T-helper 1 cell treated with Interleukin-12 subunit alpha and Interleukin-12 subunit beta and Interleukin-4 antibody, amounts not matched to agents 30 μg/mL and 1 μg/mL, for 36 hours (primary cell): ENCODE measurements at regions not wholly inside any gene's neighbourhood (a gene's known extent, or its start where the extent isn't known, plus 50 kb on each side); places are given as distances from the start of the nearest gene placed in this dataset.
A peak's percentile ranks its signal among the peaks of the same experiment; 100 is the strongest.

Experiments
- H3K27ac Mint-ChIP-seq: one replicate; pipeline ENCODE4 v1.8.0; 2021; ENCODE audit warnings: mild to moderate bottlenecking, mixed read lengths
- H3K27me3 Mint-ChIP-seq: one replicate; pipeline ENCODE4 v1.8.0; 2021; ENCODE audit warnings: low read depth, mixed read lengths
- H3K36me3 Mint-ChIP-seq: one replicate; pipeline ENCODE4 v1.8.0; 2021; ENCODE audit warnings: low read depth, mixed read lengths
- H3K4me1 Mint-ChIP-seq: one replicate; pipeline ENCODE4 v1.8.0; 2021; ENCODE audit warnings: low read depth, mixed read lengths
- H3K4me3 Mint-ChIP-seq: one replicate; pipeline ENCODE4 v1.8.0; 2021; ENCODE audit warnings: mild to moderate bottlenecking, moderate library complexity, mixed read lengths
- H3K9me3 Mint-ChIP-seq: one replicate; pipeline ENCODE4 v1.8.0; 2021; ENCODE audit warnings: mixed read lengths

GRCh38 chr12:92302041-92302829 is 156.6 kb upstream of the BTG1 start:
- Mint-ChIP-seq H3K4me1 (peaks cover 16% of the 10 kb centered on the region), H3K9me3 (peaks cover 6% of the 10 kb centered on the region), H3K27ac (no peak overlapping the region), H3K36me3 (peaks cover 9% of the 10 kb centered on the region), H3K27me3 (no peaks in the 10 kb centered on the region), H3K4me3 (no peak overlapping the region)

- peaks cover 16% of the 10 kb centered on the region for H3K4me1 Mint-ChIP-seq
- H3K27me3 Mint-ChIP-seq = no peaks in the 10 kb centered on the region
- no peak overlapping the region for H3K4me3 Mint-ChIP-seq
- no peak overlapping the region for H3K27ac Mint-ChIP-seq
- H3K36me3 Mint-ChIP-seq = peaks cover 11% of the 10 kb centered on the region
- H3K9me3 Mint-ChIP-seq = no peaks in the 10 kb centered on the region
These were observed 155.7 kb upstream of the BTG1 start for GRCh38 chr12:92301356-92301755.

GRCh38 chr12:92300777-92301176 is 155.1 kb upstream of the BTG1 start:
- Mint-ChIP-seq H3K4me3 (no peak overlapping the region), H3K9me3 (no peaks in the 10 kb centered on the region), H3K4me1 (peaks cover 16% of the 10 kb centered on the region), H3K27me3 (no peaks in the 10 kb centered on the region), H3K36me3 (peaks cover 13% of the 10 kb centered on the region), H3K27ac (no peak overlapping the region)

- H3K27me3 Mint-ChIP-seq = no peaks in the 10 kb centered on the region
- no peaks in the 10 kb centered on the region for H3K9me3 Mint-ChIP-seq
- H3K4me1 Mint-ChIP-seq = peaks cover 21% of the 10 kb centered on the region
- H3K4me3 Mint-ChIP-seq = no peak overlapping the region
- no peak overlapping the region for H3K27ac Mint-ChIP-seq
- peaks cover 13% of the 10 kb centered on the region for H3K36me3 Mint-ChIP-seq
These were observed 154.1 kb upstream of the BTG1 start for GRCh38 chr12:92299744-92300143.

GRCh38 chr12:92299344-92299743 is 153.7 kb upstream of the BTG1 start:
- peaks cover 20% of the 10 kb centered on the region for H3K4me1 Mint-ChIP-seq
- H3K27ac Mint-ChIP-seq = no peak overlapping the region
- peaks cover 13% of the 10 kb centered on the region for H3K36me3 Mint-ChIP-seq
- no peak overlapping the region for H3K4me3 Mint-ChIP-seq
- H3K27me3 Mint-ChIP-seq = no peaks in the 10 kb centered on the region
- H3K9me3 Mint-ChIP-seq = no peaks in the 10 kb centered on the region

GRCh38 chr12:92297932-92298696 is 152.5 kb upstream of the BTG1 start:
- Mint-ChIP-seq H3K36me3 (peaks cover 10% of the 10 kb centered on the region), H3K27me3 (no peaks in the 10 kb centered on the region), H3K27ac (peak overlapping the region; percentile 88), H3K4me3 (peak overlapping the region; percentile 12), H3K4me1 (peaks cover 15% of the 10 kb centered on the region), H3K9me3 (no peaks in the 10 kb centered on the region)

GRCh38 chr12:92297405-92297804 is 151.8 kb upstream of the BTG1 start:
- Mint-ChIP-seq H3K36me3 (peaks cover 10% of the 10 kb centered on the region), H3K4me3 (peak overlapping the region; percentile 12), H3K9me3 (no peaks in the 10 kb centered on the region), H3K4me1 (peaks cover 15% of the 10 kb centered on the region), H3K27me3 (no peaks in the 10 kb centered on the region), H3K27ac (peak overlapping the region; percentile 88)

GRCh38 chr12:92295523-92295922 is 149.9 kb upstream of the BTG1 start:
- Mint-ChIP-seq H3K4me1 (peaks cover 15% of the 10 kb centered on the region), H3K27me3 (no peaks in the 10 kb centered on the region), H3K27ac (no peak overlapping the region), H3K36me3 (peaks cover 10% of the 10 kb centered on the region), H3K9me3 (no peaks in the 10 kb centered on the region), H3K4me3 (no peak overlapping the region)

- no peaks in the 10 kb centered on the region for H3K9me3 Mint-ChIP-seq
- H3K27ac Mint-ChIP-seq = no peak overlapping the region
- no peaks in the 10 kb centered on the region for H3K27me3 Mint-ChIP-seq
- H3K4me1 Mint-ChIP-seq = peaks cover 15% of the 10 kb centered on the region
- peaks cover 10% of the 10 kb centered on the region for H3K36me3 Mint-ChIP-seq
- no peak overlapping the region for H3K4me3 Mint-ChIP-seq
These were observed 149.2 kb upstream of the BTG1 start for GRCh38 chr12:92294676-92295440.

- Mint-ChIP-seq H3K4me3 (no peak overlapping the region), H3K9me3 (peaks cover under 1% of the 10 kb centered on the region), H3K27me3 (no peaks in the 10 kb centered on the region), H3K27ac (no peak overlapping the region), H3K36me3 (peaks cover 3% of the 10 kb centered on the region), H3K4me1 (peaks cover 5% of the 10 kb centered on the region)
These were observed 146.4 kb upstream of the BTG1 start for GRCh38 chr12:92292016-92292415.

- no peak overlapping the region for H3K27ac Mint-ChIP-seq
- peaks cover 2% of the 10 kb centered on the region for H3K36me3 Mint-ChIP-seq
- H3K27me3 Mint-ChIP-seq = no peaks in the 10 kb centered on the region
- no peak overlapping the region for H3K4me3 Mint-ChIP-seq
- H3K9me3 Mint-ChIP-seq = peaks cover 6% of the 10 kb centered on the region
- H3K4me1 Mint-ChIP-seq = peaks cover 5% of the 10 kb centered on the region
These were observed 145.2 kb upstream of the BTG1 start for GRCh38 chr12:92290886-92291285.

GRCh38 chr12:92290350-92290695 is 144.7 kb upstream of the BTG1 start:
- Mint-ChIP-seq H3K27ac (no peak overlapping the region), H3K4me1 (peaks cover 2% of the 10 kb centered on the region), H3K27me3 (no peaks in the 10 kb centered on the region), H3K36me3 (peaks cover 2% of the 10 kb centered on the region), H3K9me3 (peaks cover 6% of the 10 kb centered on the region), H3K4me3 (no peak overlapping the region)

- peaks cover 8% of the 10 kb centered on the region for H3K9me3 Mint-ChIP-seq
- peaks cover 2% of the 10 kb centered on the region for H3K36me3 Mint-ChIP-seq
These were observed 144.1 kb upstream of the BTG1 start for GRCh38 chr12:92289629-92290349.

GRCh38 chr12:92288561-92288960 is 142.9 kb upstream of the BTG1 start:
- Mint-ChIP-seq H3K27me3 (no peaks in the 10 kb centered on the region), H3K36me3 (peaks cover 2% of the 10 kb centered on the region), H3K27ac (no peak overlapping the region), H3K9me3 (peaks cover 9% of the 10 kb centered on the region), H3K4me1 (no peaks in the 10 kb centered on the region), H3K4me3 (no peak overlapping the region)

More at GRCh38 chr12:92289629-92290349, 144.1 kb upstream of the BTG1 start:
- Mint-ChIP-seq H3K4me1 (peaks cover under 1% of the 10 kb centered on the region), H3K4me3 (no peak overlapping the region), H3K27ac (no peak overlapping the region), H3K27me3 (no peaks in the 10 kb centered on the region)
